Breast epithelium (tissue), 3 donors: ENCODE measurements at regions not wholly inside any gene's neighbourhood (a gene's known extent, or its start where the extent isn't known, plus 50 kb on each side); places are given as distances from the start of the nearest gene placed in this dataset.

Source experiments
- CTCF ChIP-seq, 3 donors: fragments of 450-650 bp; IDR thresholded peaks; one replicate each; pipeline ENCODE4 v1.5.1; 2016 to 2017; ENCODE audit warnings: antibody characterized with exemption in 3 of 3, mild to moderate bottlenecking in 3 of 3, moderate library complexity in 3 of 3
- POLR2AphosphoS5 ChIP-seq, 3 donors: sonication (generic); formaldehyde crosslinking; IDR thresholded peaks; one replicate each; pipeline ENCODE4 v1.6.1; 2017; ENCODE audit warnings: antibody characterized with exemption in 3 of 3

GRCh38 chr10:78904196-78904595 is 164.6 kb upstream of the ZMIZ1 start:
- TF ChIP-seq CTCF (IDR thresholded peaks at IDR 0.05) (no peak), POLR2AphosphoS5 (IDR thresholded peaks at IDR 0.05) (no peak)
